ENCODE measurements at regions not wholly inside any gene's neighbourhood (a gene's known extent, or its start where the extent isn't known, plus 50 kb on each side); places are given as distances from the start of the nearest gene placed in this dataset.

GRCh38 chr13:62846302-62846701 lies 1430.7 kb upstream of the PCDH20 start:
- no peaks in the 10 kb centered on the region for H3K27me3 Mint-ChIP-seq (ENCODE audit: unreplicated experiment)
- DNase-seq (ENCODE audit: extremely low spot score, unreplicated experiment) = no peak
- H3K27ac Mint-ChIP-seq (ENCODE audit: unreplicated experiment) = no peak overlapping the region

GRCh38 chr13:62839338-62839737 lies 1423.7 kb upstream of the PCDH20 start:
- no peak for TF ChIP-seq CTCF (IDR thresholded peaks at IDR 0.05)
- H3K36me3 Mint-ChIP-seq (ENCODE audit: unreplicated experiment) = no peaks in the 10 kb centered on the region
- peaks cover 10% of the 10 kb centered on the region for H3K4me1 Mint-ChIP-seq (ENCODE audit: unreplicated experiment)
- H3K4me3 Mint-ChIP-seq (ENCODE audit: unreplicated experiment) = no peak overlapping the region
- H3K27ac Mint-ChIP-seq (ENCODE audit: unreplicated experiment) = no peak overlapping the region
- no peak for DNase-seq (ENCODE audit: extremely low spot score, unreplicated experiment)
- H3K9me3 Mint-ChIP-seq (ENCODE audit: unreplicated experiment) = no peaks in the 10 kb centered on the region
- no peaks in the 10 kb centered on the region for H3K27me3 Mint-ChIP-seq (ENCODE audit: unreplicated experiment)

More at GRCh38 chr13:62846302-62846701, 1430.7 kb upstream of the PCDH20 start:
- H3K4me1 Mint-ChIP-seq (ENCODE audit: unreplicated experiment) = peaks cover 4% of the 10 kb centered on the region
- H3K4me3 Mint-ChIP-seq (ENCODE audit: unreplicated experiment) = no peak overlapping the region
- H3K9me3 Mint-ChIP-seq (ENCODE audit: unreplicated experiment) = no peaks in the 10 kb centered on the region
- TF ChIP-seq CTCF (IDR thresholded peaks at IDR 0.05) = no peak
- no peaks in the 10 kb centered on the region for H3K36me3 Mint-ChIP-seq (ENCODE audit: unreplicated experiment)

- H3K9me3 Mint-ChIP-seq (ENCODE audit: unreplicated experiment) = no peaks in the 10 kb centered on the region
- H3K27me3 Mint-ChIP-seq (ENCODE audit: unreplicated experiment) = no peaks in the 10 kb centered on the region
- DNase-seq (ENCODE audit: extremely low spot score, unreplicated experiment) = no peak
- no peak for TF ChIP-seq CTCF (IDR thresholded peaks at IDR 0.05)
- H3K4me3 Mint-ChIP-seq (ENCODE audit: unreplicated experiment) = no peak overlapping the region
- H3K4me1 Mint-ChIP-seq (ENCODE audit: unreplicated experiment) = peaks cover 10% of the 10 kb centered on the region
- H3K27ac Mint-ChIP-seq (ENCODE audit: unreplicated experiment) = no peak overlapping the region
- no peaks in the 10 kb centered on the region for H3K36me3 Mint-ChIP-seq (ENCODE audit: unreplicated experiment)
Observed at GRCh38 chr13:62838929-62839328, 1423.3 kb upstream of the PCDH20 start.

- Mint-ChIP-seq H3K36me3 (ENCODE audit: unreplicated experiment) (no peaks in the 10 kb centered on the region), H3K4me3 (ENCODE audit: unreplicated experiment) (no peak overlapping the region), H3K27ac (ENCODE audit: unreplicated experiment) (no peak overlapping the region), H3K9me3 (ENCODE audit: unreplicated experiment) (no peaks in the 10 kb centered on the region), H3K27me3 (ENCODE audit: unreplicated experiment) (no peaks in the 10 kb centered on the region), H3K4me1 (ENCODE audit: unreplicated experiment) (peaks cover 10% of the 10 kb centered on the region)
- no peak for DNase-seq (ENCODE audit: extremely low spot score, unreplicated experiment)
- TF ChIP-seq CTCF (IDR thresholded peaks at IDR 0.05) = no peak
Observed at GRCh38 chr13:62837895-62838294, 1422.2 kb upstream of the PCDH20 start.

GRCh38 chr13:62829486-62829885 lies 1413.8 kb upstream of the PCDH20 start:
- no peaks in the 10 kb centered on the region for H3K9me3 Mint-ChIP-seq (ENCODE audit: unreplicated experiment)
- no peaks in the 10 kb centered on the region for H3K36me3 Mint-ChIP-seq (ENCODE audit: unreplicated experiment)
- TF ChIP-seq CTCF (IDR thresholded peaks at IDR 0.05) = no peak
- DNase-seq (ENCODE audit: extremely low spot score, unreplicated experiment) = no peak
- no peaks in the 10 kb centered on the region for H3K27me3 Mint-ChIP-seq (ENCODE audit: unreplicated experiment)
- H3K4me1 Mint-ChIP-seq (ENCODE audit: unreplicated experiment) = peaks cover 2% of the 10 kb centered on the region
- H3K4me3 Mint-ChIP-seq (ENCODE audit: unreplicated experiment) = no peak overlapping the region
- no peak overlapping the region for H3K27ac Mint-ChIP-seq (ENCODE audit: unreplicated experiment)
